Gastroesophageal sphincter (tissue), 3 donors: ENCODE measurements at regions not wholly inside any gene's neighbourhood (a gene's known extent, or its start where the extent isn't known, plus 50 kb on each side); places are given as distances from the start of the nearest gene placed in this dataset.

Experiments used
- CTCF ChIP-seq, 4 experiments: fragments of 200-600 bp in 2 of 4; fragments of 450-650 bp in 2 of 4; sonication (generic) in 1 of 4; IDR thresholded peaks; one replicate each; pipeline ENCODE4 v1.5.1; 2017 to 2019; ENCODE audit warnings: antibody characterized with exemption in 4 of 4, mild to moderate bottlenecking in 2 of 4, moderate library complexity in 2 of 4
- EP300 ChIP-seq: sonication (generic); formaldehyde crosslinking; IDR thresholded peaks from one replicate; pipeline ENCODE4 v1.6.1; 2017; ENCODE audit warnings: antibody characterized with exemption, mild to moderate bottlenecking
- POLR2A ChIP-seq, 2 donors: fragments of 450-650 bp; IDR thresholded peaks; one replicate each; pipeline ENCODE4 v1.6.1; 2017; ENCODE audit warnings: antibody characterized with exemption in 2 of 2, mild to moderate bottlenecking in 2 of 2, moderate library complexity in 1 of 2
- POLR2AphosphoS5 ChIP-seq: sonication (generic); formaldehyde crosslinking; IDR thresholded peaks from one replicate; pipeline ENCODE4 v1.6.1; 2017; ENCODE audit warnings: antibody characterized with exemption

- TF ChIP-seq POLR2A (IDR thresholded peaks at IDR 0.05) (no peak), CTCF (IDR thresholded peaks at IDR 0.05) (no peak), POLR2AphosphoS5 (no peak), EP300 (no peak)
These were observed 83.1 kb upstream of the CSF3R start for GRCh38 chr1:36565576-36566501.
